HCT116 (cell line): ENCODE measurements at regions not wholly inside any gene's neighbourhood (a gene's known extent, or its start where the extent isn't known, plus 50 kb on each side); places are given as distances from the start of the nearest gene placed in this dataset.

ENCODE experiments used
- ATAC-seq: fragments of 200-7000 bp; cut with Tn5 transposase; 2 replicates; pipeline ENCODE4 v1.9.1; 2020; ENCODE audit warnings: mild to moderate bottlenecking, moderate library complexity
- BruUV-seq: library from RNA; stranded (reverse); fragments of 400-500 nt; replicated peaks from 2 replicates; lab custom pipeline; 2021; lab: Mats Ljungman, UMichigan
- CTCF ChIA-PET: fragments of 300-600 bp; sonication (Branson Sonifier 250); formaldehyde crosslinking; loops from one replicate; lab custom pipeline; 2021; ENCODE audit warnings: antibody characterized with exemption; lab: Charles Lee
- POLR2A ChIA-PET: fragments of 300-600, 350-600 bp; sonication (Branson Sonifier 250); formaldehyde crosslinking; loops from one replicate; lab custom pipeline; 2021; ENCODE audit warnings: antibody characterized with exemption; lab: Charles Lee
- RAD21 ChIA-PET, 2 experiments: fragments of 300-600 bp; sonication (Branson Sonifier 250); formaldehyde crosslinking; loops; one replicate each; lab custom pipeline; 2023; ENCODE audit warnings: low total read pairs in 2 of 2; ENCODE audit not compliant: uncharacterized antibody in 2 of 2, unreplicated experiment in 2 of 2, low non-redundant PET in 1 of 2; lab: Charles Lee
- DNase-seq: peaks from one replicate; pipeline ENCODE4 v3.0.0-alpha.2; 2010; ENCODE audit warnings: low read depth, low spot score
- H2AFZ ChIP-seq: fragments of 200-600 bp; shearing (Covaris generic), sonication (generic); 2 replicates; pipeline ENCODE4 v1.6.1; 2017; ENCODE audit warnings: low read depth, mixed run types, mixed read lengths, antibody characterized with exemption, low read length; ENCODE audit not compliant: poor library complexity, severe bottlenecking
- H3K27ac ChIP-seq: 2 replicates; pipeline ENCODE4 v1.5.1; 2012; ENCODE audit warnings: low read depth, low read length
- H3K27me3 ChIP-seq: fragments of 200-600 bp; sonication (generic); 2 replicates; pipeline ENCODE4 v1.6.1; 2016; ENCODE audit warnings: mixed run types, low read length, mixed read lengths; ENCODE audit not compliant: insufficient read depth
- H3K36me3 ChIP-seq, 2 experiments: fragments of 200-500 bp in 1 of 2; fragments of 200-600 bp in 1 of 2; sonication (Bioruptor generic) in 1 of 2; sonication (generic) in 1 of 2; 2 replicates each; pipeline versions ENCODE4 v1.5.1 to v1.6.1; 2014 to 2016; ENCODE audit warnings: low read length in 2 of 2, inconsistent platforms in 1 of 2, mixed read lengths in 1 of 2, mixed run types in 1 of 2; ENCODE audit not compliant: insufficient read depth in 2 of 2, control insufficient read depth in 1 of 2
- H3K4me1 ChIP-seq, 2 experiments: fragments of 200-600 bp in 1 of 2; sonication (generic) in 1 of 2; 2 replicates each; pipeline versions ENCODE4 v1.5.1 to v1.6.1; 2012 to 2017; ENCODE audit warnings: low read length in 2 of 2, inconsistent platforms in 1 of 2, mild to moderate bottlenecking in 1 of 2, mixed read lengths in 1 of 2, mixed run types in 1 of 2, moderate library complexity in 1 of 2; ENCODE audit not compliant: insufficient read depth in 2 of 2, control insufficient read depth in 1 of 2
- H3K4me2 ChIP-seq: fragments of 200-600 bp; sonication (generic); 2 replicates; pipeline ENCODE4 v1.6.1; 2017; ENCODE audit warnings: mixed run types, low read length, mixed read lengths
- H3K4me3 ChIP-seq, 2 experiments: fragments of 200-600 bp in 1 of 2; sonication (generic) in 1 of 2; replicated peaks in 1 of 2; 2 replicates each; pipeline ENCODE4 v1.5.1; 2011 to 2016; ENCODE audit warnings: low read length in 2 of 2, control low read depth in 1 of 2, low read depth in 1 of 2, mild to moderate bottlenecking in 1 of 2, mixed read lengths in 1 of 2, mixed run types in 1 of 2
- H3K79me2 ChIP-seq: fragments of 200-600 bp; sonication (generic); 2 replicates; pipeline ENCODE4 v1.6.1; 2017; ENCODE audit warnings: mild to moderate bottlenecking, mixed run types, low read length, moderate library complexity, mixed read lengths; ENCODE audit not compliant: insufficient read depth
- H3K9ac ChIP-seq: fragments of 200-600 bp; sonication (generic); 2 replicates; pipeline ENCODE4 v1.6.1; 2016; ENCODE audit warnings: low read length, mixed read lengths
- H3K9me2 ChIP-seq: fragments of 200-600 bp; sonication (generic), shearing (Covaris generic); 2 replicates; pipeline ENCODE4 v1.6.1; 2017; ENCODE audit warnings: mixed run types, mild to moderate bottlenecking, moderate library complexity; ENCODE audit not compliant: insufficient read depth
- H3K9me3 ChIP-seq, 2 experiments: fragments of 200-500 bp in 1 of 2; fragments of 200-600 bp in 1 of 2; sonication (Bioruptor generic) in 1 of 2; sonication (generic) in 1 of 2; 2 replicates each; pipeline ENCODE4 v1.6.1; 2014 to 2017; ENCODE audit warnings: low read length in 2 of 2, mixed read lengths in 2 of 2, inconsistent platforms in 1 of 2, low read depth in 1 of 2, mild to moderate bottlenecking in 1 of 2, mixed run types in 1 of 2, moderate library complexity in 1 of 2; ENCODE audit not compliant: control insufficient read depth in 1 of 2, insufficient read depth in 1 of 2
- H4K20me1 ChIP-seq: fragments of 200-600 bp; sonication (generic), shearing (Covaris generic); 2 replicates; pipeline ENCODE4 v1.6.1; 2017; ENCODE audit warnings: mixed run types, mild to moderate bottlenecking, moderate library complexity; ENCODE audit not compliant: insufficient read depth
- CEBPB ChIP-seq: IDR thresholded peaks from 2 replicates; pipeline ENCODE4 v1.6.1; 2012; ENCODE audit warnings: low read depth
- EGR1 ChIP-seq: IDR thresholded peaks from 2 replicates; pipeline ENCODE4 v1.6.1; 2012; ENCODE audit warnings: low read depth
- EZH2 ChIP-seq: fragments of 200-600 bp; sonication (generic); IDR thresholded peaks from 2 replicates; pipeline ENCODE4 v1.6.1; 2017; ENCODE audit warnings: antibody characterized with exemption, mixed run types
- EZH2phosphoT487 ChIP-seq: fragments of 200-600 bp; IDR thresholded peaks from 2 replicates; pipeline ENCODE4 v1.6.1; 2018; ENCODE audit warnings: antibody characterized with exemption, borderline replicate concordance
- FOSL1 ChIP-seq: IDR thresholded peaks from 2 replicates; pipeline ENCODE4 v1.6.1; 2012; ENCODE audit warnings: low read depth
- JUND ChIP-seq: IDR thresholded peaks from 2 replicates; pipeline ENCODE4 v1.6.1; 2012
- POLR2A ChIP-seq: IDR thresholded peaks from 2 replicates; pipeline ENCODE4 v1.7.0; 2011; ENCODE audit warnings: borderline replicate concordance; ENCODE audit not compliant: insufficient read depth, insufficient read length; ENCODE audit errors: extremely low read depth
- RAD21 ChIP-seq: IDR thresholded peaks from 2 replicates; pipeline ENCODE4 v1.6.1; 2012; ENCODE audit warnings: low read depth, mild to moderate bottlenecking
- SIN3A ChIP-seq: IDR thresholded peaks from 2 replicates; pipeline ENCODE4 v1.6.1; 2012; ENCODE audit warnings: low read depth
- SP1 ChIP-seq: IDR thresholded peaks from 2 replicates; pipeline ENCODE4 v1.6.1; 2012; ENCODE audit warnings: low read depth
- TCF7L2 ChIP-seq: IDR thresholded peaks from 2 replicates; pipeline ENCODE4 v1.7.0; 2011; ENCODE audit warnings: borderline replicate concordance, inconsistent platforms; ENCODE audit not compliant: insufficient read depth, insufficient read length; ENCODE audit errors: extremely low read depth
- YY1 ChIP-seq: IDR thresholded peaks from 2 replicates; pipeline ENCODE4 v1.6.1; 2011; ENCODE audit warnings: low read length, low read depth, moderate library complexity, mild to moderate bottlenecking; ENCODE audit not compliant: insufficient replicate concordance; ENCODE audit errors: extremely low read depth
- ZNF274 ChIP-seq: fragments of 200-500 bp; sonication (Bioruptor generic); IDR thresholded peaks from 2 replicates; pipeline ENCODE4 v1.6.1; 2014; ENCODE audit warnings: mild to moderate bottlenecking, low read depth, low read length, inconsistent platforms
- intact Hi-C: fragments of 100-400 bp; cut with micrococcal nuclease; formaldehyde crosslinking; loops from 2 replicates; pipeline ENCODE4 v1.10.0; 2022
- TF ChIP-seq, protein P1 (sequence below): IDR thresholded peaks from 2 replicates; pipeline ENCODE4 v1.6.1; 2012
- TF ChIP-seq, protein P2 (sequence below): IDR thresholded peaks from 2 replicates; pipeline ENCODE4 v1.6.1; 2012; ENCODE audit warnings: low read depth
- TF ChIP-seq, protein P3 (sequence below): IDR thresholded peaks from 2 replicates; pipeline ENCODE4 v1.6.1; 2012
- TF ChIP-seq, protein P4 (sequence below): IDR thresholded peaks from 2 replicates; pipeline ENCODE4 v1.6.1; 2011; ENCODE audit warnings: mild to moderate bottlenecking, low read length, moderate library complexity; ENCODE audit not compliant: insufficient replicate concordance; ENCODE audit errors: extremely low read depth

DNA sequence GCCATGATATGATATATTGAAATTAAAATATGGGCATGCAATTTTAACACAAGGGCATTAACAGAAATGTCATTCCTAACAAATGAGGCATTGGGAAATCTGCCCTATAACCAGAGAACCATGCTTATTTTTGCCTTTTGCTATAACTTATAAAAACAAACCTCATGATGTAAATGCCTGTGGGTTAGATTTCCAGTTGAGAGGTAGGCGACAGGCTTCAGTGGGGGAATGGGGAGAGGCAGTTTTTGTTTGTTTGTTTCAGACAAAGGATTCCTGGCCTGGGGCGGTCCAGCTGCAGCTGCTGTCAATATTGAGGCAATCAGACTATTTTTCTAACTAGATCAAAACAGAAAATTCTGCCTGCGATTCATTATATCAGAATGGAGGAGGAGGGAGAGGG is 490.4 kb upstream of the CFAP20DC start:
- no peaks in the 10 kb centered on the region for H4K20me1 ChIP-seq
- ATAC-seq (no peak), DNase-seq (no peak)
- H3K9me3 ChIP-seq = no peaks in the 10 kb centered on the region
- H3K4me3 ChIP-seq = no peak overlapping the region
- H3K27ac ChIP-seq = no peak overlapping the region
- H3K4me2 ChIP-seq = no peak overlapping the region
- H3K36me3 ChIP-seq = no peaks in the 10 kb centered on the region
- H3K9ac ChIP-seq = no peak overlapping the region
- peaks cover 19% of the 10 kb centered on the region for H3K27me3 ChIP-seq
- ChIA-PET POLR2A (no interaction called here), RAD21 (no interaction called here), CTCF (no interaction called here)
- no peaks in the 10 kb centered on the region for H3K9me2 ChIP-seq
- no peaks in the 10 kb centered on the region for H3K79me2 ChIP-seq
- H3K4me1 ChIP-seq = no peaks in the 10 kb centered on the region
- intact Hi-C loops = no loop called here
- no peak overlapping the region for H2AFZ ChIP-seq
- BruUV-seq = no TSS peak
- TF ChIP-seq CEBPB (no peak), EGR1 (no peak), SIN3A (no peak), JUND (no peak), RAD21 (no peak), EZH2phosphoT487 (no peak), POLR2A (no peak), YY1 (no peak), ZNF274 (no peak), TCF7L2 (no peak), SP1 (no peak), EZH2 (no peak), FOSL1 (no peak)
- TF ChIP-seq, protein P1, sequence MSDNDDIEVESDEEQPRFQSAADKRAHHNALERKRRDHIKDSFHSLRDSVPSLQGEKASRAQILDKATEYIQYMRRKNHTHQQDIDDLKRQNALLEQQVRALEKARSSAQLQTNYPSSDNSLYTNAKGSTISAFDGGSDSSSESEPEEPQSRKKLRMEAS = no peak
- TF ChIP-seq, protein P2, sequence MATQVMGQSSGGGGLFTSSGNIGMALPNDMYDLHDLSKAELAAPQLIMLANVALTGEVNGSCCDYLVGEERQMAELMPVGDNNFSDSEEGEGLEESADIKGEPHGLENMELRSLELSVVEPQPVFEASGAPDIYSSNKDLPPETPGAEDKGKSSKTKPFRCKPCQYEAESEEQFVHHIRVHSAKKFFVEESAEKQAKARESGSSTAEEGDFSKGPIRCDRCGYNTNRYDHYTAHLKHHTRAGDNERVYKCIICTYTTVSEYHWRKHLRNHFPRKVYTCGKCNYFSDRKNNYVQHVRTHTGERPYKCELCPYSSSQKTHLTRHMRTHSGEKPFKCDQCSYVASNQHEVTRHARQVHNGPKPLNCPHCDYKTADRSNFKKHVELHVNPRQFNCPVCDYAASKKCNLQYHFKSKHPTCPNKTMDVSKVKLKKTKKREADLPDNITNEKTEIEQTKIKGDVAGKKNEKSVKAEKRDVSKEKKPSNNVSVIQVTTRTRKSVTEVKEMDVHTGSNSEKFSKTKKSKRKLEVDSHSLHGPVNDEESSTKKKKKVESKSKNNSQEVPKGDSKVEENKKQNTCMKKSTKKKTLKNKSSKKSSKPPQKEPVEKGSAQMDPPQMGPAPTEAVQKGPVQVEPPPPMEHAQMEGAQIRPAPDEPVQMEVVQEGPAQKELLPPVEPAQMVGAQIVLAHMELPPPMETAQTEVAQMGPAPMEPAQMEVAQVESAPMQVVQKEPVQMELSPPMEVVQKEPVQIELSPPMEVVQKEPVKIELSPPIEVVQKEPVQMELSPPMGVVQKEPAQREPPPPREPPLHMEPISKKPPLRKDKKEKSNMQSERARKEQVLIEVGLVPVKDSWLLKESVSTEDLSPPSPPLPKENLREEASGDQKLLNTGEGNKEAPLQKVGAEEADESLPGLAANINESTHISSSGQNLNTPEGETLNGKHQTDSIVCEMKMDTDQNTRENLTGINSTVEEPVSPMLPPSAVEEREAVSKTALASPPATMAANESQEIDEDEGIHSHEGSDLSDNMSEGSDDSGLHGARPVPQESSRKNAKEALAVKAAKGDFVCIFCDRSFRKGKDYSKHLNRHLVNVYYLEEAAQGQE = no peak
- TF ChIP-seq, protein P3, sequence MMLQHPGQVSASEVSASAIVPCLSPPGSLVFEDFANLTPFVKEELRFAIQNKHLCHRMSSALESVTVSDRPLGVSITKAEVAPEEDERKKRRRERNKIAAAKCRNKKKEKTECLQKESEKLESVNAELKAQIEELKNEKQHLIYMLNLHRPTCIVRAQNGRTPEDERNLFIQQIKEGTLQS = no peak
- TF ChIP-seq, protein P4, sequence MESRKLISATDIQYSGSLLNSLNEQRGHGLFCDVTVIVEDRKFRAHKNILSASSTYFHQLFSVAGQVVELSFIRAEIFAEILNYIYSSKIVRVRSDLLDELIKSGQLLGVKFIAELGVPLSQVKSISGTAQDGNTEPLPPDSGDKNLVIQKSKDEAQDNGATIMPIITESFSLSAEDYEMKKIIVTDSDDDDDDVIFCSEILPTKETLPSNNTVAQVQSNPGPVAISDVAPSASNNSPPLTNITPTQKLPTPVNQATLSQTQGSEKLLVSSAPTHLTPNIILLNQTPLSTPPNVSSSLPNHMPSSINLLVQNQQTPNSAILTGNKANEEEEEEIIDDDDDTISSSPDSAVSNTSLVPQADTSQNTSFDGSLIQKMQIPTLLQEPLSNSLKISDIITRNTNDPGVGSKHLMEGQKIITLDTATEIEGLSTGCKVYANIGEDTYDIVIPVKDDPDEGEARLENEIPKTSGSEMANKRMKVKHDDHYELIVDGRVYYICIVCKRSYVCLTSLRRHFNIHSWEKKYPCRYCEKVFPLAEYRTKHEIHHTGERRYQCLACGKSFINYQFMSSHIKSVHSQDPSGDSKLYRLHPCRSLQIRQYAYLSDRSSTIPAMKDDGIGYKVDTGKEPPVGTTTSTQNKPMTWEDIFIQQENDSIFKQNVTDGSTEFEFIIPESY = no peak
